SK-N-SH treated with all-trans-retinoic acid at 6 μM for 48 hours (cell line): ENCODE measurements at regions not wholly inside any gene's neighbourhood (a gene's known extent, or its start where the extent isn't known, plus 50 kb on each side); places are given as distances from the start of the nearest gene placed in this dataset.

Source experiments
- ATAC-seq: fragments of 200-7000 bp; cut with Tn5 transposase; 3 replicates; pipeline ENCODE4 v1.9.1; 2020; ENCODE audit warnings: mild to moderate bottlenecking, moderate library complexity
- ARNTL ChIP-seq: fragments of 450-650 bp; formaldehyde crosslinking; IDR thresholded peaks from 2 replicates; pipeline ENCODE4 v1.5.0; 2020; ENCODE audit warnings: low read depth, mild to moderate bottlenecking, moderate library complexity, borderline replicate concordance
- BACH2 ChIP-seq: fragments of 250-450 bp; sonication (Bioruptor Pico); IDR thresholded peaks from 2 replicates; pipeline ENCODE4 v1.9.0; 2021; ENCODE audit warnings: mild to moderate bottlenecking, borderline replicate concordance
- CREB5 ChIP-seq: fragments of 250-450 bp; sonication (Bioruptor Pico); IDR thresholded peaks from 2 replicates; pipeline ENCODE4 v1.5.1; 2020; ENCODE audit warnings: low read depth, mild to moderate bottlenecking, moderate library complexity
- CSDC2 ChIP-seq: fragments of 250-450 bp; sonication (Bioruptor Pico); IDR thresholded peaks from 2 replicates; pipeline ENCODE4 v1.5.0; 2020; ENCODE audit warnings: mild to moderate bottlenecking, moderate library complexity
- CSRNP3 ChIP-seq: fragments of 250-450 bp; sonication (Bioruptor Pico); IDR thresholded peaks from 2 replicates; pipeline ENCODE4 v1.5.1; 2021; ENCODE audit warnings: mild to moderate bottlenecking, moderate library complexity
- ESRRG ChIP-seq: fragments of 250-450 bp; sonication (Bioruptor Pico); IDR thresholded peaks from 2 replicates; pipeline ENCODE4 v1.6.1; 2021; ENCODE audit warnings: mild to moderate bottlenecking
- GLIS3 ChIP-seq: fragments of 250-450 bp; sonication (Bioruptor Pico); IDR thresholded peaks from 2 replicates; pipeline ENCODE4 v1.5.0; 2020; ENCODE audit warnings: mild to moderate bottlenecking, moderate library complexity
- OSR1 ChIP-seq: fragments of 250-450 bp; sonication (Bioruptor Pico); IDR thresholded peaks from 2 replicates; pipeline ENCODE4 v1.8.0; 2022; ENCODE audit warnings: moderate library complexity, mild to moderate bottlenecking, inconsistent platforms
- PATZ1 ChIP-seq: fragments of 250-450 bp; sonication (Bioruptor Pico); IDR thresholded peaks from 2 replicates; pipeline ENCODE4 v1.8.0; 2020; ENCODE audit warnings: mild to moderate bottlenecking, moderate library complexity, borderline replicate concordance
- POU6F1 ChIP-seq: fragments of 250-450 bp; sonication (Bioruptor Pico); IDR thresholded peaks from 2 replicates; pipeline ENCODE4 v1.8.0; 2021; ENCODE audit warnings: low read depth, mild to moderate bottlenecking, moderate library complexity, borderline replicate concordance
- PPARA ChIP-seq: fragments of 250-450 bp; sonication (Bioruptor Pico); IDR thresholded peaks from 2 replicates; pipeline ENCODE4 v1.5.0; 2020; ENCODE audit warnings: mild to moderate bottlenecking, borderline replicate concordance
- RARB ChIP-seq: fragments of 250-450 bp; sonication (Bioruptor Pico); IDR thresholded peaks from 2 replicates; pipeline ENCODE4 v1.8.0; 2021; ENCODE audit warnings: mild to moderate bottlenecking, moderate library complexity
- SNAI2 ChIP-seq: fragments of 250-450 bp; sonication (Bioruptor Pico); IDR thresholded peaks from 2 replicates; pipeline ENCODE4 v1.5.0; 2020; ENCODE audit warnings: mild to moderate bottlenecking, moderate library complexity
- TCF4 ChIP-seq: fragments of 250-450 bp; sonication (Bioruptor Pico); IDR thresholded peaks from 2 replicates; pipeline ENCODE4 v1.8.0; 2021; ENCODE audit warnings: mild to moderate bottlenecking, moderate library complexity, borderline replicate concordance
- TOX ChIP-seq: fragments of 250-450 bp; sonication (Bioruptor Pico); IDR thresholded peaks from 2 replicates; pipeline ENCODE4 v1.8.0; 2021; ENCODE audit warnings: mild to moderate bottlenecking, moderate library complexity, borderline replicate concordance
- ZC3H10 ChIP-seq: fragments of 250-450 bp; sonication (Bioruptor Pico); IDR thresholded peaks from 2 replicates; pipeline ENCODE4 v1.5.1; 2021; ENCODE audit warnings: mild to moderate bottlenecking, moderate library complexity
- ZFP3 ChIP-seq: fragments of 250-450 bp; sonication (Bioruptor Pico); IDR thresholded peaks from 2 replicates; pipeline ENCODE4 v1.5.0; 2020; ENCODE audit warnings: mild to moderate bottlenecking, moderate library complexity
- ZFP30 ChIP-seq: fragments of 450-650 bp; formaldehyde crosslinking; IDR thresholded peaks from 2 replicates; pipeline ENCODE4 v1.5.0; 2022; ENCODE audit warnings: mild to moderate bottlenecking, moderate library complexity
- ZNF565 ChIP-seq: fragments of 450-650 bp; formaldehyde crosslinking; conservative IDR thresholded peaks from 2 replicates; pipeline ENCODE4 v1.5.0; 2020; ENCODE audit warnings: low read depth, mild to moderate bottlenecking, moderate library complexity
- ZNF70 ChIP-seq: fragments of 450-650 bp; formaldehyde crosslinking; IDR thresholded peaks from 2 replicates; pipeline ENCODE4 v1.5.0; 2020; ENCODE audit warnings: mild to moderate bottlenecking, moderate library complexity
- ZNF8 ChIP-seq: fragments of 450-650 bp; formaldehyde crosslinking; IDR thresholded peaks from 2 replicates; pipeline ENCODE4 v1.5.0; 2020; ENCODE audit warnings: mild to moderate bottlenecking, moderate library complexity

- TF ChIP-seq CSDC2 (CRISPR knock-in tag): no peak
- no peak for TF ChIP-seq TOX
- no peak for TF ChIP-seq SNAI2
- TF ChIP-seq ZNF8 (CRISPR knock-in tag): no peak
- TF ChIP-seq ZFP3: no peak
- no peak for TF ChIP-seq CREB5
- no peak for TF ChIP-seq ZNF565
- TF ChIP-seq PPARA (CRISPR knock-in tag): no peak
- no peak for TF ChIP-seq ESRRG (CRISPR knock-in tag)
- TF ChIP-seq TCF4: no peak
- TF ChIP-seq GLIS3 (CRISPR knock-in tag): no peak
- ATAC-seq: no peak
Observed at GRCh38 chr2:12805033-12805432, 88.3 kb downstream of the TRIB2 start.

GRCh38 chr2:12806549-12807242 lies 90.0 kb downstream of the TRIB2 start:
- TF ChIP-seq CREB5: no peak
- no peak for TF ChIP-seq CSDC2 (CRISPR knock-in tag)
- no peak for TF ChIP-seq BACH2 (CRISPR knock-in tag)
- TF ChIP-seq ZC3H10 (CRISPR knock-in tag): no peak
- TF ChIP-seq ZNF70: no peak
- ATAC-seq: no peak

- no peak for ATAC-seq
- no peak for TF ChIP-seq PATZ1 (CRISPR knock-in tag)
Observed at GRCh38 chr2:12807907-12808810, 91.4 kb downstream of the TRIB2 start.

GRCh38 chr2:12809526-12809925 lies 92.8 kb downstream of the TRIB2 start:
- TF ChIP-seq BACH2 (CRISPR knock-in tag) (no peak), ZNF8 (CRISPR knock-in tag) (no peak), POU6F1 (no peak), ESRRG (CRISPR knock-in tag) (no peak), ZNF565 (no peak), TOX (no peak), CSRNP3 (CRISPR knock-in tag) (no peak), ZFP3 (no peak), OSR1 (CRISPR knock-in tag) (no peak), SNAI2 (no peak), ZNF70 (no peak), ZC3H10 (CRISPR knock-in tag) (no peak), ZFP30 (CRISPR knock-in tag) (no peak), RARB (CRISPR knock-in tag) (no peak), PPARA (CRISPR knock-in tag) (no peak), GLIS3 (CRISPR knock-in tag) (no peak), PATZ1 (CRISPR knock-in tag) (no peak), ARNTL (CRISPR knock-in tag) (no peak)
- no peak for ATAC-seq
